Keratinocyte (primary cell): ENCODE measurements at regions not wholly inside any gene's neighbourhood (a gene's known extent, or its start where the extent isn't known, plus 50 kb on each side); places are given as distances from the start of the nearest gene placed in this dataset.

Source experiments
- DNase-seq: peaks from one replicate; pipeline ENCODE4 v3.0.0-alpha.2; 2011; ENCODE audit warnings: low read depth, missing footprints, low spot score
- FAIRE-seq: peaks from 2 replicates; lab custom pipeline; 2011; peaks lifted over from hg19 to GRCh38; lab: Jason Lieb, UNC
- H2AFZ ChIP-seq: 2 replicates; pipeline ENCODE4 v1.6.0; 2012; ENCODE audit warnings: low read length, control low read depth, inconsistent platforms; ENCODE audit not compliant: control insufficient read depth
- H3K27ac ChIP-seq: 2 replicates; pipeline ENCODE4 v1.5.1; 2011; ENCODE audit warnings: low read length; ENCODE audit not compliant: control insufficient read depth, insufficient read depth
- H3K27me3 ChIP-seq: 3 replicates; pipeline ENCODE4 v1.6.0; 2011; ENCODE audit warnings: low read length; ENCODE audit not compliant: control insufficient read depth, insufficient read depth; ENCODE audit errors: extremely low read depth
- H3K36me3 ChIP-seq, 2 experiments: 2 replicates in 1 of 2; 3 replicates in 1 of 2; pipeline ENCODE4 v1.5.1; 2011; ENCODE audit warnings: low read length in 2 of 2, mild to moderate bottlenecking in 1 of 2; ENCODE audit not compliant: control insufficient read depth in 2 of 2, insufficient read depth in 2 of 2; ENCODE audit errors: extremely low read depth in 1 of 2
- H3K4me1 ChIP-seq: 3 replicates; pipeline ENCODE4 v1.5.1; 2011; ENCODE audit warnings: low read length; ENCODE audit not compliant: control insufficient read depth, insufficient read depth; ENCODE audit errors: extremely low read depth
- H3K4me2 ChIP-seq: 3 replicates; pipeline ENCODE4 v1.6.0; 2011; ENCODE audit warnings: low read depth, low read length; ENCODE audit not compliant: control insufficient read depth, insufficient read depth; ENCODE audit errors: extremely low read depth
- H3K4me3 ChIP-seq, 3 experiments: fragments of 200-600 bp in 1 of 3; sonication (generic) in 1 of 3; 2 replicates in 2 of 3; 3 replicates in 1 of 3; pipeline ENCODE4 v1.5.1; 2011 to 2016; ENCODE audit warnings: low read length in 3 of 3, mild to moderate bottlenecking in 3 of 3, control low read depth in 2 of 3, inconsistent platforms in 1 of 3, low read depth in 1 of 3, mixed read lengths in 1 of 3, mixed run types in 1 of 3, moderate library complexity in 1 of 3; ENCODE audit not compliant: control insufficient read depth in 2 of 3, insufficient read depth in 2 of 3; ENCODE audit errors: extremely low read depth in 1 of 3
- H3K79me2 ChIP-seq: 2 replicates; pipeline ENCODE4 v1.6.0; 2012; ENCODE audit warnings: low read length; ENCODE audit not compliant: control insufficient read depth, insufficient read depth
- H3K9ac ChIP-seq: 3 replicates; pipeline ENCODE4 v1.6.0; 2011; ENCODE audit warnings: low read length; ENCODE audit not compliant: control insufficient read depth, insufficient read depth; ENCODE audit errors: extremely low read depth
- H3K9me1 ChIP-seq: 3 replicates; pipeline ENCODE4 v1.6.0; 2011; ENCODE audit warnings: low read length; ENCODE audit not compliant: control insufficient read depth, insufficient read depth; ENCODE audit errors: extremely low read depth
- H3K9me3 ChIP-seq: 2 replicates; pipeline ENCODE4 v1.5.1; 2012; ENCODE audit warnings: low read depth, low read length; ENCODE audit not compliant: control insufficient read depth
- H4K20me1 ChIP-seq: 3 replicates; pipeline ENCODE4 v1.6.0; 2011; ENCODE audit warnings: low read length; ENCODE audit not compliant: control insufficient read depth, insufficient read depth; ENCODE audit errors: extremely low read depth
- EZH2 ChIP-seq: IDR thresholded peaks from one replicate; pipeline ENCODE4 v1.6.1; 2012; ENCODE audit warnings: inconsistent platforms, mild to moderate bottlenecking, low read length, moderate library complexity
- dilution Hi-C: fragments of 300-500 bp; cut with MboI; formaldehyde crosslinking; loops from one replicate; pipeline ENCODE4 v1.7.0; 2020; ENCODE audit warnings: low sequenced_read_pairs; ENCODE audit not compliant: extremely low pct_ligation_motif_present
- TF ChIP-seq, protein P1 (sequence below), 3 experiments: IDR thresholded peaks in 1 of 3; conservative IDR thresholded peaks in 1 of 3; optimal IDR thresholded peaks in 1 of 3; 2 replicates in 2 of 3; 3 replicates in 1 of 3; pipeline versions ENCODE3 to v1.5.1; 2011; ENCODE audit warnings: low read length in 3 of 3, mild to moderate bottlenecking in 3 of 3, moderate library complexity in 2 of 3, control low read depth in 1 of 3, inconsistent platforms in 1 of 3; ENCODE audit not compliant: insufficient read depth in 2 of 3; ENCODE audit errors: extremely low read depth in 1 of 3

DNA sequence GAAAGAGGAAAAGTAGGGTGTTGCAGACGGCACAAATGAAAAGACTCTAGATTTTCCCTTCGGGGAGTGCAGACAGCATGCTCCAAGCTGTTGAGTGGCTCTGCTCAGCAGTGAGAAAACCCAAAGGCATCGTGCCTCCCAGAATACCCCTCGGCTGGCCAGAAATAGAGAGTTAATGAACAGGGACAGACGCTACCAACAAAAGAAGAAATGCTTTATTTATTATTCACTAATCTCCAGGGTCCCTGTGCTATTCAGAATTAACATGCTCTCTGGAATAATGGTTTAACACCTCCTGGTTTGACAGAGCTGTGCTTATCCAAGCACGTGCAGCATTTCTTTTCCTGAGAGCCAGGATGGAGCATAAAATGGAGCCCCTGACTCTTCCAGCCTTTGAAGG, 82.3 kb downstream of the AQP4 start:
- dilution Hi-C loops = no loop called here
- DNase-seq (no peak), FAIRE-seq (no peak)
- Histone ChIP-seq H3K27me3 (peaks cover 2% of the 10 kb centered on the region), H3K36me3 (no peaks in the 10 kb centered on the region), H3K9me1 (no peaks in the 10 kb centered on the region), H3K4me1 (no peaks in the 10 kb centered on the region), H3K4me3 (no peak overlapping the region), H3K4me2 (no peak overlapping the region), H3K27ac (no peak overlapping the region), H3K79me2 (no peaks in the 10 kb centered on the region), H3K9me3 (no peaks in the 10 kb centered on the region), H2AFZ (no peak overlapping the region), H3K9ac (no peak overlapping the region), H4K20me1 (no peaks in the 10 kb centered on the region)
- TF ChIP-seq, protein P1, sequence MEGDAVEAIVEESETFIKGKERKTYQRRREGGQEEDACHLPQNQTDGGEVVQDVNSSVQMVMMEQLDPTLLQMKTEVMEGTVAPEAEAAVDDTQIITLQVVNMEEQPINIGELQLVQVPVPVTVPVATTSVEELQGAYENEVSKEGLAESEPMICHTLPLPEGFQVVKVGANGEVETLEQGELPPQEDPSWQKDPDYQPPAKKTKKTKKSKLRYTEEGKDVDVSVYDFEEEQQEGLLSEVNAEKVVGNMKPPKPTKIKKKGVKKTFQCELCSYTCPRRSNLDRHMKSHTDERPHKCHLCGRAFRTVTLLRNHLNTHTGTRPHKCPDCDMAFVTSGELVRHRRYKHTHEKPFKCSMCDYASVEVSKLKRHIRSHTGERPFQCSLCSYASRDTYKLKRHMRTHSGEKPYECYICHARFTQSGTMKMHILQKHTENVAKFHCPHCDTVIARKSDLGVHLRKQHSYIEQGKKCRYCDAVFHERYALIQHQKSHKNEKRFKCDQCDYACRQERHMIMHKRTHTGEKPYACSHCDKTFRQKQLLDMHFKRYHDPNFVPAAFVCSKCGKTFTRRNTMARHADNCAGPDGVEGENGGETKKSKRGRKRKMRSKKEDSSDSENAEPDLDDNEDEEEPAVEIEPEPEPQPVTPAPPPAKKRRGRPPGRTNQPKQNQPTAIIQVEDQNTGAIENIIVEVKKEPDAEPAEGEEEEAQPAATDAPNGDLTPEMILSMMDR (optimal IDR thresholded peaks at IDR 0.05 in 1 of 3, IDR thresholded peaks at IDR 0.05 in 1 of 3, conservative IDR thresholded peaks at IDR 0.05 in 1 of 3; ENCODE audit: extremely low read depth in 1 of 3, insufficient read depth in 2 of 3, low read length in 3 of 3) = no peak
- no peak for TF ChIP-seq EZH2

GRCh38 chr18:26780520-26781325, 84.8 kb downstream of the AQP4 start:
- no peak for FAIRE-seq
- H3K9ac ChIP-seq = no peak overlapping the region
- H3K4me1 ChIP-seq = no peaks in the 10 kb centered on the region
- no peaks in the 10 kb centered on the region for H3K9me3 ChIP-seq
- no peak overlapping the region for H3K4me3 ChIP-seq
- H4K20me1 ChIP-seq = no peaks in the 10 kb centered on the region
- dilution Hi-C loops = no loop called here
- no peaks in the 10 kb centered on the region for H3K9me1 ChIP-seq
- no peaks in the 10 kb centered on the region for H3K36me3 ChIP-seq
- H3K79me2 ChIP-seq = no peaks in the 10 kb centered on the region
- H3K27me3 ChIP-seq = peaks cover 8% of the 10 kb centered on the region
- no peak for TF ChIP-seq EZH2
- TF ChIP-seq, protein P1 (optimal IDR thresholded peaks at IDR 0.05 in 1 of 3, IDR thresholded peaks at IDR 0.05 in 1 of 3, conservative IDR thresholded peaks at IDR 0.05 in 1 of 3; ENCODE audit: extremely low read depth in 1 of 3, insufficient read depth in 2 of 3, low read length in 3 of 3) = no peak
- no peak overlapping the region for H2AFZ ChIP-seq
- DNase-seq = no peak
- H3K27ac ChIP-seq = no peak overlapping the region
- no peak overlapping the region for H3K4me2 ChIP-seq
